ENCODE measurements at regions not wholly inside any gene's neighbourhood (a gene's known extent, or its start where the extent isn't known, plus 50 kb on each side); places are given as distances from the start of the nearest gene placed in this dataset.
A peak's percentile ranks its signal among the peaks of the same experiment; 100 is the strongest.

GRCh38 chr9:115200711-115201505 is 83.0 kb upstream of the TNC start:
- no peak overlapping the region for H3K4me3 ChIP-seq (ENCODE audit: low read depth, low read length)
- TF ChIP-seq CTCF (conservative IDR thresholded peaks at IDR 0.05; ENCODE audit: low read depth, low read length): no peak
- DNase-seq (ENCODE audit: low read depth): no peak

GRCh38 chr9:115202181-115202580 is 84.2 kb upstream of the TNC start:
- TF ChIP-seq CTCF (conservative IDR thresholded peaks at IDR 0.05; ENCODE audit: low read depth, low read length): no peak
- H3K4me3 ChIP-seq (ENCODE audit: low read depth, low read length): no peak overlapping the region
- DNase-seq (ENCODE audit: low read depth): no peak

GRCh38 chr9:115202960-115203751 is 85.2 kb upstream of the TNC start:
- H3K4me3 ChIP-seq (ENCODE audit: low read depth, low read length): no peak overlapping the region
- TF ChIP-seq CTCF (conservative IDR thresholded peaks at IDR 0.05; ENCODE audit: low read depth, low read length): no peak
- peak; percentile 52 for DNase-seq (ENCODE audit: low read depth)

GRCh38 chr9:115204904-115205453 is 87.0 kb upstream of the TNC start:
- peak; percentile 90 for DNase-seq (ENCODE audit: low read depth)
- no peak overlapping the region for H3K4me3 ChIP-seq (ENCODE audit: low read depth, low read length)
- TF ChIP-seq CTCF (conservative IDR thresholded peaks at IDR 0.05; ENCODE audit: low read depth, low read length): no peak

GRCh38 chr9:115207003-115207836 is 89.3 kb upstream of the TNC start:
- DNase-seq (ENCODE audit: low read depth): no peak

More at GRCh38 chr9:115207003-115207836, 89.3 kb upstream of the TNC start:
- H3K4me3 ChIP-seq (ENCODE audit: low read depth, low read length): no peak overlapping the region
- no peak for TF ChIP-seq CTCF (conservative IDR thresholded peaks at IDR 0.05; ENCODE audit: low read depth, low read length)

All from choroid plexus epithelial cell (primary cell).